Cardiac fibroblast (primary cell): ENCODE measurements at regions not wholly inside any gene's neighbourhood (a gene's known extent, or its start where the extent isn't known, plus 50 kb on each side); places are given as distances from the start of the nearest gene placed in this dataset.

Source experiments
- DNase-seq, 2 donors: peaks; one replicate each; pipeline versions ENCODE4 v3.0.0 to v3.0.0-alpha.2; 2010; ENCODE audit warnings: low read depth in 2 of 2
- H3K4me3 ChIP-seq, 2 donors: replicated peaks in 1 of 2; 1 replicate in 1 of 2; 2 replicates in 1 of 2; pipeline ENCODE4 v1.5.1; 2011; ENCODE audit warnings: low read depth in 2 of 2, low read length in 2 of 2, mild to moderate bottlenecking in 2 of 2, moderate library complexity in 1 of 2
- CTCF ChIP-seq: IDR thresholded peaks from one replicate; pipeline ENCODE4 v1.5.1; 2011; ENCODE audit warnings: low read depth, mild to moderate bottlenecking, low read length, inconsistent platforms

GRCh38 chr5:4969351-4969750 lies 170.8 kb upstream of the ADAMTS16 start:
- no peak for DNase-seq
- no peak for TF ChIP-seq CTCF
- no peak overlapping the region for H3K4me3 ChIP-seq

DNA sequence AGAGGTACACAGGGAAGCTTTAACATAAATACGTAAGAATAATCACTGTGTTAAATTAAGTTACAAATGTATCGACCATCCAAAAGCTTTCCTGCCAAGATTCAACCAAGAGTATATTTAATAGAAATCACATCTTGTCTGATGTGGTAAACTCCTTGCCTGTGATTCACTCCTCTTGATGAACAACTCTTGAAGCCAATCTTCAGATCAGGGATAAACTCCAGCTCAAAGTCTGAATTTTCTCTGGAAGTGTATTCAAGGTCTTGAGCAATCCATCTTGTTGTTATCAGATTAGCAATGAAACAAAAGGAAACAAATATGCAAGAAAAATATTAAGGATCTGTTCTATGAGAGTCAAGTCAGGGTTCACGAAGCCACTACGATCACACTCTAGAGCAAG lies 170.0 kb upstream of the ADAMTS16 start:
- no peak for DNase-seq
- no peak overlapping the region for H3K4me3 ChIP-seq
- no peak for TF ChIP-seq CTCF

DNA sequence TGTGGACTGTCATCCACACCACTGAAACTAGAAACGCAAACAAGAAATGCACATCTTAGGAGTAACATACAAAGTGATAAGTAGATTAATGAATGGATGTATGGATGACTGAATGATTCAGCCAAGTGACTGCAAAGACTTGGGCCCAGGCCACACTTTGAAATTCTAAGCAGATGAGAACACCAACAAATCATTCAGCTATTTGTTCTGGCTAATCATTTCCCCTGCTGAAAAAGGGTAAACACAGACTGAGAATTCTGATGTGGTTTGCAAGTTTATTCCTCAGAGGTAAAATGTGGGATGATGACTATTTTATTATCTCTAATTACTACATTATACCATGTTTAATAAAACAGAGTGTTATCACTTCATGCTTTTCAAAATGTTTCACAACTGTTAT lies 163.2 kb upstream of the ADAMTS16 start:
- no peak for DNase-seq
- H3K4me3 ChIP-seq = no peak overlapping the region
- TF ChIP-seq CTCF = no peak

GRCh38 chr5:4977416-4978110 lies 162.6 kb upstream of the ADAMTS16 start:
- no peak for DNase-seq
- no peak for TF ChIP-seq CTCF
- H3K4me3 ChIP-seq = no peak overlapping the region

DNA sequence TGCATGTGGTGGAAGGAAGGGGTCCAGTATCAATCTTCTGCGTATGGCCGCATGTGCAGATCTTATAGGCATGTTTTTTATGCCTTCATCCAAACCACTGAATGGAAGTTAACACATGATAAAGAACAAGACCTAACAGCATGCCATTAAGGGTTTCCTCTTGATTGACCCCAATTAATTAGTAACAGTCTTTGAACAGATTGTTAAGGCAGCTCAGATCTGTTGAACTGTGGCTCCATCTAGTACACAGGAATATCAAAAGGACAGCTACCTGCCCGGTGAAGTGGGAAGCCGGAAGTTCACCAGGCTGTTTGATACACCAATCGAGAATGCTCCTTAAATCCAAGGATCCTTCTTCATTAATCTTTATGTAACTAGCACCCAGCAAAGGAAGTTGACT lies 159.9 kb upstream of the ADAMTS16 start:
- DNase-seq = no peak
- TF ChIP-seq CTCF = no peak
- no peak overlapping the region for H3K4me3 ChIP-seq

DNA sequence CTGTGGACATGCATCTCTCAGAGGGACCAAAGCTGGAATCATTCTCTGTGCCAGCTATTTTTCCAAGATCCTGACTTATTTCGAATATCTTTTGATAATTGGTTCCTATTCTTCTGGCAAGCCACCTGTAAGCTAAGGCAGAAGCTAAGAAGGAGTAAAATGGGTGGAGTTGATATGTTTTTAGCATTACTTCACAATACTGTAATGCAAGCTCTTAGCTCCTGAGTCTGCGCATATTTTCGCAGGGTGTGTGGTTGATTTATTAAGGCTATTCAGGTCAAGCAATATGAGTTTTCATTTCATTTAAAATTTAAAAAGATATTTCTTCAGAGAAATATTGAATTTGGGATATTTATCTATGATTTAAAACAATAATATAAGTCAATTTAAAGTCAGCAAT lies 158.5 kb upstream of the ADAMTS16 start:
- H3K4me3 ChIP-seq = no peak overlapping the region
- TF ChIP-seq CTCF = no peak
- DNase-seq = no peak

GRCh38 chr5:4983701-4984100 lies 156.4 kb upstream of the ADAMTS16 start:
- TF ChIP-seq CTCF = no peak
- DNase-seq = no peak
- no peak overlapping the region for H3K4me3 ChIP-seq
